Duodenal mucosa (tissue), 2 donors: ENCODE measurements at regions not wholly inside any gene's neighbourhood (a gene's known extent, or its start where the extent isn't known, plus 50 kb on each side); places are given as distances from the start of the nearest gene placed in this dataset.
"Not testable (repeated sequence)": the region's sequence is repeated elsewhere in the genome, so short reads cannot be mapped to it uniquely, and the experiment has no call there.

Experiments
- H3K27ac ChIP-seq: one replicate; pipeline ENCODE4 v1.7.0; 2013; ENCODE audit warnings: low read depth, low read length
- H3K27me3 ChIP-seq, 2 donors: one replicate each; pipeline ENCODE4 v1.7.0; 2013; ENCODE audit warnings: low read length in 2 of 2, control low read depth in 1 of 2; ENCODE audit not compliant: insufficient read depth in 2 of 2, control insufficient read depth in 1 of 2
- H3K36me3 ChIP-seq, 2 donors: one replicate each; pipeline ENCODE4 v1.7.0; 2013; ENCODE audit warnings: low read length in 2 of 2, control low read depth in 1 of 2; ENCODE audit not compliant: insufficient read depth in 2 of 2, control insufficient read depth in 1 of 2
- H3K4me1 ChIP-seq, 2 donors: one replicate each; pipeline ENCODE4 v1.7.0; 2013; ENCODE audit warnings: low read length in 2 of 2, control low read depth in 1 of 2; ENCODE audit not compliant: insufficient read depth in 2 of 2, control insufficient read depth in 1 of 2
- H3K4me3 ChIP-seq, 2 donors: one replicate each; pipeline ENCODE4 v1.7.0; 2013; ENCODE audit warnings: low read length in 2 of 2, low read depth in 1 of 2
- H3K9ac ChIP-seq, 2 donors: one replicate each; pipeline ENCODE4 v1.7.0; 2013; ENCODE audit warnings: low read length in 2 of 2, low read depth in 1 of 2
- H3K9me3 ChIP-seq, 2 donors: one replicate each; pipeline ENCODE4 v1.7.0; 2013; ENCODE audit warnings: low read length in 2 of 2, control low read depth in 1 of 2; ENCODE audit not compliant: control insufficient read depth in 1 of 2

GRCh38 chr18:67133669-67134068 is 382.9 kb downstream of the DSEL start:
- Histone ChIP-seq H3K27me3 (no peaks in the 10 kb centered on the region), H3K27ac (no peak overlapping the region), H3K4me1 (no peaks in the 10 kb centered on the region), H3K9ac (no peak overlapping the region), H3K36me3 (no peaks in the 10 kb centered on the region), H3K4me3 (no peak overlapping the region), H3K9me3 (no peaks in the 10 kb centered on the region)

- no peak overlapping the region for H3K4me3 ChIP-seq
- H3K9me3 ChIP-seq, result no peaks in the 10 kb centered on the region
- H3K36me3 ChIP-seq, result no peaks in the 10 kb centered on the region
- H3K27me3 ChIP-seq, result no peaks in the 10 kb centered on the region
- no peak overlapping the region for H3K27ac ChIP-seq
- no peak overlapping the region for H3K9ac ChIP-seq
- no peaks in the 10 kb centered on the region for H3K4me1 ChIP-seq
Measured at GRCh38 chr18:67132919-67133318, 383.6 kb downstream of the DSEL start.

GRCh38 chr18:67131498-67131897 is 385.0 kb downstream of the DSEL start:
- no peaks in the 10 kb centered on the region for H3K9me3 ChIP-seq
- no peak overlapping the region for H3K9ac ChIP-seq
- no peaks in the 10 kb centered on the region for H3K27me3 ChIP-seq
- no peaks in the 10 kb centered on the region for H3K36me3 ChIP-seq
- no peak overlapping the region for H3K27ac ChIP-seq
- H3K4me1 ChIP-seq, result no peaks in the 10 kb centered on the region
- no peak overlapping the region for H3K4me3 ChIP-seq

GRCh38 chr18:67126751-67127150 is 389.8 kb downstream of the DSEL start:
- H3K36me3 ChIP-seq, H3K9me3 ChIP-seq, H3K9ac ChIP-seq, H3K4me1 ChIP-seq, H3K27me3 ChIP-seq, H3K4me3 ChIP-seq, H3K27ac ChIP-seq: not testable (repeated sequence)

- H3K4me1 ChIP-seq, result no peaks in the 10 kb centered on the region
- H3K36me3 ChIP-seq, result no peaks in the 10 kb centered on the region
- no peaks in the 10 kb centered on the region for H3K27me3 ChIP-seq
- H3K27ac ChIP-seq, result no peak overlapping the region
- no peak overlapping the region for H3K9ac ChIP-seq
- H3K4me3 ChIP-seq, result no peak overlapping the region
- H3K9me3 ChIP-seq, result no peaks in the 10 kb centered on the region
Measured at GRCh38 chr18:67123901-67124300, 392.6 kb downstream of the DSEL start.

- H3K9me3 ChIP-seq, result no peaks in the 10 kb centered on the region
- H3K36me3 ChIP-seq, result no peaks in the 10 kb centered on the region
- H3K27me3 ChIP-seq, result no peaks in the 10 kb centered on the region
- H3K4me1 ChIP-seq, result no peaks in the 10 kb centered on the region
- no peak overlapping the region for H3K4me3 ChIP-seq
- H3K27ac ChIP-seq, result no peak overlapping the region
- H3K9ac ChIP-seq, result no peak overlapping the region
Measured at GRCh38 chr18:67117804-67118203, 398.7 kb downstream of the DSEL start.

GRCh38 chr18:67109535-67109934 is 407.0 kb downstream of the DSEL start:
- H3K36me3 ChIP-seq, result no peaks in the 10 kb centered on the region
- H3K27ac ChIP-seq, result no peak overlapping the region
- H3K27me3 ChIP-seq, result no peaks in the 10 kb centered on the region
- H3K9me3 ChIP-seq, result no peaks in the 10 kb centered on the region
- no peaks in the 10 kb centered on the region for H3K4me1 ChIP-seq
- H3K9ac ChIP-seq, result no peak overlapping the region
- no peak overlapping the region for H3K4me3 ChIP-seq

- H3K27ac ChIP-seq, result no peak overlapping the region
- H3K4me3 ChIP-seq, result no peak overlapping the region
- no peaks in the 10 kb centered on the region for H3K4me1 ChIP-seq
- no peaks in the 10 kb centered on the region for H3K9me3 ChIP-seq
- H3K36me3 ChIP-seq, result no peaks in the 10 kb centered on the region
- no peaks in the 10 kb centered on the region for H3K27me3 ChIP-seq
- no peak overlapping the region for H3K9ac ChIP-seq
Measured at GRCh38 chr18:67108894-67109293, 407.6 kb downstream of the DSEL start.

- Histone ChIP-seq H3K36me3 (no peaks in the 10 kb centered on the region), H3K9ac (no peak overlapping the region), H3K4me3 (no peak overlapping the region), H3K9me3 (no peaks in the 10 kb centered on the region), H3K27me3 (no peaks in the 10 kb centered on the region), H3K27ac (no peak overlapping the region), H3K4me1 (no peaks in the 10 kb centered on the region)
Measured at GRCh38 chr18:67104700-67105284, 411.7 kb downstream of the DSEL start.

- Histone ChIP-seq H3K9ac (no peak overlapping the region), H3K27ac (no peak overlapping the region), H3K36me3 (no peaks in the 10 kb centered on the region), H3K27me3 (no peaks in the 10 kb centered on the region), H3K4me1 (no peaks in the 10 kb centered on the region), H3K4me3 (no peak overlapping the region), H3K9me3 (no peaks in the 10 kb centered on the region)
Measured at GRCh38 chr18:67094123-67094522, 422.4 kb downstream of the DSEL start.

- no peaks in the 10 kb centered on the region for H3K36me3 ChIP-seq
- H3K9me3 ChIP-seq, result no peaks in the 10 kb centered on the region
- no peaks in the 10 kb centered on the region for H3K4me1 ChIP-seq
- H3K27me3 ChIP-seq, result no peaks in the 10 kb centered on the region
- no peak overlapping the region for H3K27ac ChIP-seq
- no peak overlapping the region for H3K9ac ChIP-seq
- H3K4me3 ChIP-seq, result no peak overlapping the region
Measured at GRCh38 chr18:67092141-67092540, 424.4 kb downstream of the DSEL start.
